C4-2B (cell line): ENCODE measurements at regions not wholly inside any gene's neighbourhood (a gene's known extent, or its start where the extent isn't known, plus 50 kb on each side); places are given as distances from the start of the nearest gene placed in this dataset.

ENCODE experiments used
- CTCF ChIP-seq: fragments of 450-650 bp; conservative IDR thresholded peaks from 2 replicates; pipeline ENCODE4 v1.5.1; 2017; ENCODE audit warnings: mild to moderate bottlenecking
- ZFX ChIP-seq: fragments of 450-650 bp; IDR thresholded peaks from 2 replicates; pipeline ENCODE4 v1.6.1; 2017

GRCh38 chr20:46831633-46832011 is 63.0 kb upstream of the EYA2 start:
- TF ChIP-seq ZFX (no peak), CTCF (no peak)
